H1 (cell line): ENCODE measurements at regions not wholly inside any gene's neighbourhood (a gene's known extent, or its start where the extent isn't known, plus 50 kb on each side); places are given as distances from the start of the nearest gene placed in this dataset.
A peak's percentile ranks its signal among the peaks of the same experiment; 100 is the strongest.

Experiments
- CTCF ChIA-PET: fragments of 300-600 bp; sonication (Branson Sonifier 250); formaldehyde crosslinking; loops from one replicate; lab custom pipeline; 2021; ENCODE audit not compliant: partially characterized antibody; lab: Charles Lee
- POLR2A ChIA-PET: fragments of 300-600 bp; sonication (Branson Sonifier 250); formaldehyde crosslinking; loops from one replicate; lab custom pipeline; 2021; ENCODE audit warnings: inconsistent platforms; ENCODE audit not compliant: partially characterized antibody; lab: Charles Lee
- DNase-seq, 2 experiments: peaks; one replicate each; pipeline versions ENCODE4 v3.0.0 to v3.0.0-alpha.2; 2010 to 2022; ENCODE audit warnings: low spot score in 2 of 2, low read depth in 1 of 2, mixed read lengths in 1 of 2
- FAIRE-seq: peaks from 2 replicates; lab custom pipeline; 2011; peaks lifted over from hg19 to GRCh38; lab: Jason Lieb, UNC
- H2AFZ ChIP-seq: 2 replicates; pipeline ENCODE4 v1.8.1; 2012; ENCODE audit warnings: low read length, inconsistent platforms
- H2AK5ac ChIP-seq: 2 replicates; pipeline ENCODE4 v1.6.1; 2013; ENCODE audit warnings: low read depth, low read length
- H2BK120ac ChIP-seq: replicated peaks from 2 replicates; pipeline ENCODE3; 2013; ENCODE audit warnings: low read depth, low read length, inconsistent platforms
- H2BK12ac ChIP-seq: 2 replicates; pipeline ENCODE4 v1.6.1; 2013; ENCODE audit warnings: low read depth, low read length
- H2BK15ac ChIP-seq: 2 replicates; pipeline ENCODE4 v1.6.1; 2013; ENCODE audit warnings: low read length
- H2BK20ac ChIP-seq: 2 replicates; pipeline ENCODE4 v1.6.1; 2013; ENCODE audit warnings: low read length
- H2BK5ac ChIP-seq: 2 replicates; pipeline ENCODE4 v1.6.1; 2013; ENCODE audit warnings: low read depth, low read length
- H3K14ac ChIP-seq: 2 replicates; pipeline ENCODE4 v1.6.1; 2013; ENCODE audit warnings: inconsistent platforms; ENCODE audit not compliant: insufficient read length
- H3K18ac ChIP-seq: 2 replicates; pipeline ENCODE4 v1.6.1; 2013; ENCODE audit warnings: low read length; ENCODE audit errors: extremely low read depth
- H3K23ac ChIP-seq: 2 replicates; pipeline ENCODE4 v1.6.1; 2013; ENCODE audit warnings: inconsistent platforms; ENCODE audit not compliant: insufficient read length
- H3K23me2 ChIP-seq: 2 replicates; pipeline ENCODE4 v1.6.1; 2013; ENCODE audit warnings: low read depth, low read length
- H3K27ac ChIP-seq: 2 replicates; pipeline ENCODE4 v1.6.1; 2011; ENCODE audit warnings: low read depth, low read length, inconsistent platforms
- H3K27me3 ChIP-seq, 4 experiments: replicated peaks in 1 of 4; 1 replicate in 1 of 4; 2 replicates in 3 of 4; pipeline versions ENCODE4 v1.6.1 to v1.8.1; 2011 to 2013; ENCODE audit warnings: low read length in 3 of 4, mild to moderate bottlenecking in 3 of 4, inconsistent platforms in 2 of 4, mixed read lengths in 2 of 4, moderate library complexity in 1 of 4; ENCODE audit not compliant: control insufficient read depth in 3 of 4, insufficient read depth in 3 of 4; ENCODE audit errors: extremely low read depth in 1 of 4
- H3K36me3 ChIP-seq, 4 experiments: 2 replicates each; pipeline versions ENCODE4 v1.6.1 to v1.8.1; 2011 to 2013; ENCODE audit warnings: mild to moderate bottlenecking in 4 of 4, low read length in 3 of 4, moderate library complexity in 2 of 4, control low read depth in 1 of 4, inconsistent platforms in 1 of 4; ENCODE audit not compliant: insufficient read depth in 4 of 4, control insufficient read depth in 2 of 4
- H3K4ac ChIP-seq: replicated peaks from 2 replicates; pipeline ENCODE3; 2013; ENCODE audit warnings: low read length, low read depth, mixed read lengths, inconsistent platforms; ENCODE audit not compliant: insufficient read length
- H3K4me1 ChIP-seq, 4 experiments: replicated peaks in 1 of 4; 1 replicate in 1 of 4; 2 replicates in 3 of 4; pipeline versions ENCODE4 v1.6.1 to v1.8.1; 2011 to 2013; ENCODE audit warnings: low read length in 3 of 4, inconsistent platforms in 2 of 4, mixed read lengths in 1 of 4; ENCODE audit not compliant: insufficient read depth in 4 of 4, control insufficient read depth in 3 of 4
- H3K4me2 ChIP-seq, 2 experiments: 2 replicates each; pipeline versions ENCODE4 v1.6.1 to v1.8.1; 2011 to 2013; ENCODE audit warnings: low read depth in 2 of 2, low read length in 2 of 2, control low read depth in 1 of 2, inconsistent platforms in 1 of 2, mild to moderate bottlenecking in 1 of 2; ENCODE audit not compliant: insufficient read depth in 1 of 2
- H3K4me3 ChIP-seq, 4 experiments: fragments of 200-600, 300-600 bp in 1 of 4; sonication (generic), shearing (Covaris generic), sonication (Bioruptor Twin) in 1 of 4; 2 replicates each; pipeline versions ENCODE4 v1.5.1 to v1.8.1; 2011 to 2016; ENCODE audit warnings: low read length in 4 of 4, low read depth in 3 of 4, control low read depth in 2 of 4, inconsistent platforms in 2 of 4, mild to moderate bottlenecking in 2 of 4, mixed read lengths in 1 of 4, moderate library complexity in 1 of 4; ENCODE audit not compliant: insufficient read depth in 2 of 4; ENCODE audit errors: extremely low read depth in 1 of 4
- H3K56ac ChIP-seq: replicated peaks from 2 replicates; pipeline ENCODE3; 2013; ENCODE audit warnings: low read depth, mild to moderate bottlenecking, mixed read lengths, low read length, inconsistent platforms; ENCODE audit not compliant: insufficient read length
- H3K79me1 ChIP-seq: 2 replicates; pipeline ENCODE4 v1.6.1; 2013; ENCODE audit warnings: low read depth, low read length, control low read depth
- H3K79me2 ChIP-seq, 2 experiments: 2 replicates each; pipeline versions ENCODE4 v1.6.1 to v1.8.1; 2012 to 2013; ENCODE audit warnings: low read length in 2 of 2, mild to moderate bottlenecking in 2 of 2, inconsistent platforms in 1 of 2; ENCODE audit not compliant: insufficient read depth in 2 of 2, control insufficient read depth in 1 of 2
- H3K9ac ChIP-seq, 4 experiments: replicated peaks in 1 of 4; 1 replicate in 1 of 4; 2 replicates in 3 of 4; pipeline versions ENCODE4 v1.6.1 to v1.8.1; 2011 to 2013; ENCODE audit warnings: low read depth in 3 of 4, low read length in 3 of 4, control low read depth in 2 of 4, mild to moderate bottlenecking in 2 of 4, moderate library complexity in 2 of 4, inconsistent platforms in 1 of 4; ENCODE audit errors: extremely low read depth in 1 of 4
- H3K9me3 ChIP-seq, 2 experiments: 2 replicates each; pipeline versions ENCODE4 v1.6.1 to v1.8.1; 2012 to 2013; ENCODE audit warnings: mild to moderate bottlenecking in 2 of 2, moderate library complexity in 2 of 2, control low read depth in 1 of 2, inconsistent platforms in 1 of 2, low read depth in 1 of 2, low read length in 1 of 2, mixed read lengths in 1 of 2; ENCODE audit not compliant: insufficient read depth in 2 of 2
- H4K20me1 ChIP-seq, 2 experiments: replicated peaks in 1 of 2; 2 replicates each; pipeline versions ENCODE3 to v1.8.1; 2011 to 2013; ENCODE audit warnings: inconsistent platforms in 2 of 2, low read length in 2 of 2, mild to moderate bottlenecking in 1 of 2; ENCODE audit not compliant: insufficient read depth in 2 of 2, control insufficient read depth in 1 of 2
- H4K5ac ChIP-seq: 2 replicates; pipeline ENCODE4 v1.6.1; 2013; ENCODE audit warnings: low read length, low read depth, mixed read lengths, inconsistent platforms; ENCODE audit not compliant: insufficient read length
- H4K8ac ChIP-seq: 2 replicates; pipeline ENCODE4 v1.8.0; 2013; ENCODE audit warnings: mild to moderate bottlenecking, moderate library complexity, low read length, inconsistent platforms; ENCODE audit not compliant: insufficient read depth; ENCODE audit errors: extremely low read depth
- H4K91ac ChIP-seq: replicated peaks from 2 replicates; pipeline ENCODE3; 2013; ENCODE audit warnings: low read length, mixed read lengths, inconsistent platforms; ENCODE audit not compliant: insufficient read length
- ASH2L ChIP-seq: fragments of 200-600, 300-600 bp; sonication (generic); IDR thresholded peaks from one replicate; pipeline ENCODE4 v1.7.1; 2017; ENCODE audit warnings: low read length
- BCL11A ChIP-seq, 2 experiments: IDR thresholded peaks; one replicate each; pipeline ENCODE4 v1.6.1; 2011; ENCODE audit warnings: low read depth in 2 of 2, low read length in 2 of 2, mild to moderate bottlenecking in 2 of 2
- CBX8 ChIP-seq: fragments of 300-800, 300-1000 bp; sonication (generic); IDR thresholded peaks from 2 replicates; pipeline ENCODE4 v1.7.1; 2016; ENCODE audit warnings: low read depth, low read length, borderline replicate concordance
- E2F6 ChIP-seq: IDR thresholded peaks from 2 replicates; pipeline ENCODE4 v1.6.1; 2012; ENCODE audit warnings: inconsistent platforms
- GABPA ChIP-seq: IDR thresholded peaks from 2 replicates; pipeline ENCODE4 v1.6.1; 2011; ENCODE audit warnings: mild to moderate bottlenecking, low read length, moderate library complexity, borderline replicate concordance; ENCODE audit not compliant: insufficient read depth
- MAFK ChIP-seq: IDR thresholded peaks from 2 replicates; pipeline ENCODE4 v1.6.1; 2012; ENCODE audit warnings: low read depth, mild to moderate bottlenecking, improper control_type of control experiment, low read length
- RNF2 ChIP-seq: fragments of 200-900, 300-1000 bp; sonication (generic); IDR thresholded peaks from 2 replicates; pipeline ENCODE4 v1.7.1; 2016; ENCODE audit warnings: borderline replicate concordance, low read depth, mild to moderate bottlenecking, antibody characterized with exemption, low read length; ENCODE audit not compliant: poor library complexity, severe bottlenecking; ENCODE audit errors: missing control alignments
- SAP30 ChIP-seq: fragments of 300-600 bp; sonication (generic); IDR thresholded peaks from 2 replicates; pipeline ENCODE4 v1.7.1; 2012; ENCODE audit warnings: low read length, moderate library complexity, mild to moderate bottlenecking, inconsistent platforms; ENCODE audit not compliant: insufficient read depth, insufficient replicate concordance
- SP2 ChIP-seq: IDR thresholded peaks from 2 replicates; pipeline ENCODE4 v1.6.1; 2012; ENCODE audit warnings: mild to moderate bottlenecking, low read length, inconsistent platforms
- SRF ChIP-seq: IDR thresholded peaks from 2 replicates; pipeline ENCODE4 v1.6.1; 2011; ENCODE audit warnings: mild to moderate bottlenecking, low read depth, low read length, moderate library complexity
- ZNF274 ChIP-seq: IDR thresholded peaks from 2 replicates; pipeline ENCODE4 v1.7.0; 2012; ENCODE audit warnings: low read length, borderline replicate concordance; ENCODE audit errors: extremely low read depth
- WGBS, 2 experiments: shearing (Covaris generic) in 1 of 2; methylation state at CpG; one replicate each; pipeline versions ENCODE4 v1.1.6 to v1.1.7; 2013 to 2015; ENCODE audit warnings: low lambda C conversion rate in 2 of 2, mixed read lengths in 2 of 2, inconsistent platforms in 1 of 2, low coverage in 1 of 2, missing lambda C conversion rate in 1 of 2; ENCODE audit not compliant: insufficient replicate concordance in 2 of 2, insufficient coverage in 1 of 2, insufficient read length in 1 of 2; ENCODE audit errors: extremely low coverage in 1 of 2, missing lambda C conversion rate in 1 of 2; 5-methylcytosine and 5-hydroxymethylcytosine counted together

DNA sequence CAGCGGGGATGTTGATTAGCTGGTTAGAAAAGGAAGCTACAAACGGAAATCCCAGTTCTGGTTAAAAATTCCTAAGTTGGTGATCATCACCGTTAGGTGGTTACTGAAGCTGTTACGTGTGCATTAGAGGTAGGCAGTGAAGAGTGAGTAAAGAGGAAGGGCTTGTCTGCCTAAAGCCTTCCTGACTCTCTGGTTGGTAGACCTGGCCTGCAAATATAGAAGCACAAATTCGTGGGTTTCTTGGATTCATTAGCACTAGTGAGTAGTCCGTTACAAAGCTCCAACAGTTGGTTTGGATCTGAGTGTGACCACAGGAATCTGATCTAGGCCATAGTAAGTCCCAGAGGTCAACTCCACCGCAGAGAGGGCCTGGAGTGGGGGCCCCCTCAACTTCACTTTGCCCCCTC is 174.0 kb upstream of the TP63 start:
- no peak overlapping the region for H3K27ac ChIP-seq
- H3K27me3 ChIP-seq, result no peaks in the 10 kb centered on the region
- H3K4me2 ChIP-seq, result no peak overlapping the region
- no peaks in the 10 kb centered on the region for H3K23me2 ChIP-seq
- no peak overlapping the region for H3K4me3 ChIP-seq
- H3K79me2 ChIP-seq, result no peaks in the 10 kb centered on the region
- no peak overlapping the region for H4K91ac ChIP-seq
- H3K23ac ChIP-seq, result no peak overlapping the region
- WGBS, 2 experiments, result 90% methylated on average over 7 of the region's 7 CpGs; no CpG with 5 or more reads in 1 of the 2 experiments
- no peak overlapping the region for H3K18ac ChIP-seq
- H2BK15ac ChIP-seq, result no peak overlapping the region
- no peak overlapping the region for H4K8ac ChIP-seq
- no peaks in the 10 kb centered on the region for H3K36me3 ChIP-seq
- DNase-seq (no peak), FAIRE-seq (no peak)
- ChIA-PET CTCF (interaction anchor here (1.0 kb wide), 2 partner anchors 10 to 195 kb away, joined by 3 to 4 read pairs; no protein-coding TSS in a partner anchor), POLR2A (no interaction called here)
- no peak overlapping the region for H2BK120ac ChIP-seq
- H4K20me1 ChIP-seq, result no peaks in the 10 kb centered on the region
- no peak overlapping the region for H2BK5ac ChIP-seq
- no peaks in the 10 kb centered on the region for H3K79me1 ChIP-seq
- H3K14ac ChIP-seq, result no peak overlapping the region
- no peak overlapping the region for H2BK12ac ChIP-seq
- H3K9me3 ChIP-seq, result no peaks in the 10 kb centered on the region
- H3K56ac ChIP-seq, result no peak overlapping the region
- no peak overlapping the region for H2AK5ac ChIP-seq
- H3K9ac ChIP-seq, result no peak overlapping the region
- 0 out of 2 replicates have a peak overlapping the region, but pooled peaks have one; percentile 0 for H2AFZ ChIP-seq
- H4K5ac ChIP-seq, result no peak overlapping the region
- H3K4me1 ChIP-seq, result no peaks in the 10 kb centered on the region
- no peak for TF ChIP-seq SP2
- TF ChIP-seq BCL11A (IDR thresholded peaks at IDR 0.05; ENCODE audit: low read depth in 2 of 2, low read length in 2 of 2), result no peak
- no peak for TF ChIP-seq GABPA
- TF ChIP-seq SRF, result no peak
- TF ChIP-seq E2F6, result no peak
- no peak for TF ChIP-seq ASH2L
- TF ChIP-seq RNF2, result no peak
- no peak for TF ChIP-seq ZNF274
- TF ChIP-seq MAFK, result no peak
- TF ChIP-seq CBX8, result no peak
- TF ChIP-seq SAP30, result no peak
- no peak overlapping the region for H3K4ac ChIP-seq
- H2BK20ac ChIP-seq, result no peak overlapping the region
